NCI-H82 treated with DMSO at 0.1 percent for 48 hours (cell line): ENCODE measurements at regions not wholly inside any gene's neighbourhood (a gene's known extent, or its start where the extent isn't known, plus 50 kb on each side); places are given as distances from the start of the nearest gene placed in this dataset.

Experiments used
- DNase-seq: peaks from one replicate; lab custom pipeline; 2025; ENCODE audit not compliant: unreplicated experiment; lab: John Stamatoyannopoulos, UW

- no peak for DNase-seq
These were observed 102.0 kb upstream of the BOD1 start for GRCh38 chr5:173718469-173718868.

GRCh38 chr5:173719731-173720082, 103.3 kb upstream of the BOD1 start:
- DNase-seq = no peak

DNA sequence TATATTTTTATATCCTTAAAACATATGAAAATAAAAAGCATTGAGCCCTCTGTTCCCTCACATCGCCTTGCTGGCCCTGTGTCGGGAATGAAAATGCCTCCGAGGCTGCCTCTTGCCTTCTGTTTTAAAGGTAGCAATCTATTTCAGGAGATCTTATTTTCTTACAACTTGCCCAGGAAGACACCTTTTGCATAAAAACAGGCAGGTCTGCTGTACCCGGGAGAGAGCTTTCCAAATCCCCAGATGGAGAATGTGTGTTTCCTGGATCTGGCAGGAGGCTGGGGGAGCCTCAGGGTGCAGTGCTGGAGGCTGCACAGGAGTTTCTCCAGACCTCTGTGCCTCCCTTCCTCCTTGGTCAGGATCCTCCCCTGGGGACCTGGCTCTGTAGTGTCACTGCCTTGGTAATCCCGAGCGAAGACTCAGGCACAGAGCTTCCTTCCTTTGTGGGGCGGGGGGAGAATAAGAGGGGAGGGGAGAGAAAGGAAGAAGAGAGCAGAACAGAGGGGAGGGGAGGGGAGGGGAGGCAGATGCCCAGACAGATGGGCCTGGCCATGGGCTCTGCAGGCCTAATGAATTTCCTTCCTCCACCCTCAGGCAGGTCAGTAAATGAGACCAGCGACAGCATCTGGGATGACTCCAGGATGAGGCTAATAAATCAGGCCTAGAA, 104.0 kb upstream of the BOD1 start:
- peak; percentile 80 for DNase-seq

DNA sequence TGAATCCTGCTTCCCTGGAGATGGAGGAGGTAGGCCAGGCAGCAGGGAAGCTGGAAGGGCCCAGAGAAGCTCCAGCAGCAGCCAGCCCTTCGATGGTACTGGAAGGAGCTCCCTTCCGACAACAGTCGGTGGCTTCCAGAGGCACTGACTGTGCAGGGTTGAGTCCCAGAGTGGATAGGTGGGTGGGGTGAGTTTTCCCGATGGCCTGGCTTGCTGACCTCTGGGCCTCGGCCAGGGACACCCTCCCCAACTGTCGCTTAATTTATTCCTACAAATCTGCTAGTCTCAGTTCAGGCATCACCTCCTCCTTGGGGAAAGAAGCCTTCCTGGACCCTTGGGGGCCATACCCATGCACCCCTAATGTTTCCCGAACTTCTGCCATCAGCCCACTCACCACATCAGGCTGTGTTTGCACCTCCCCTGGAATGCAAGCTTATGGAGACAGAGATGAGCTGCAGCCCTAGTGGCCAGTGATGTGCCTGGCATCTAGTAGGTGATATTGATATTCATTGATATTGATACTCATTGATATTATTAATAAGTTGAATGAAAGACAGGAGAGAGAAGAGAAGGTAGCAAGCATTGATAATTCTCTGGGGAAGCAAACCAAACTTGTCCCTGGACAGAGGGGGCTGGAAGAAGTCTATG, 104.6 kb upstream of the BOD1 start:
- peak; percentile 7 for DNase-seq

DNA sequence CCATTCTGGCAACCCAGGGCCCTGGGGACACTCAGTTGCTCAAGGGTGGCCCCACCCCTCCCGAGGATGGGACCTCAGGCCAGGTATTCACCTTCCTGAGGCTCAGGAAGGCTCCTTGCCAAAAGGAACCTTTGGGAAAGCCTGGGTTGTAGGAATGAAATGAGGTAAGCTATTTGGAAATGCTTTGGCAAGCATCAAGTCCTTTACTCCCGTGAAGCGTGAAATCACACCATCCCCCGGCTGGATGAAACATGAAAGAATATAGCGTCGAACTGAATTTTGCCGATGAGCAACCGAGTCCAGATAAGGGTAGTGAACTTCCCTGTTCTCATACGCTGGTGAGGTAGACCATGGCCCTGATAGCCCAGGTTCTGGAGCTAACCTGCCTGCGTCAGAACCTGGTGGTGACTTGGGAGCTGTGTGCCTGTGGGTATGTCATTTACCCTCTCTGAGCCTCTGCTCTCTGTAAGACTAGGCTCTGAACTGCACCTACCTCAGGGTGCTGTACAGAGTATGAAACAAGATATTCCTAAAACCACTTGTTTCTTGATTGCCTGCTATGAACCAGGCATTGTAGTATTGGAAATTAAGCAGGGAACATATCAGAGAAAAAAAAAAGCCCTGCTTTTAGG, 105.3 kb upstream of the BOD1 start:
- DNase-seq = no peak

- DNase-seq = no peak
These were observed 110.6 kb upstream of the BOD1 start for GRCh38 chr5:173726846-173727557.

DNA sequence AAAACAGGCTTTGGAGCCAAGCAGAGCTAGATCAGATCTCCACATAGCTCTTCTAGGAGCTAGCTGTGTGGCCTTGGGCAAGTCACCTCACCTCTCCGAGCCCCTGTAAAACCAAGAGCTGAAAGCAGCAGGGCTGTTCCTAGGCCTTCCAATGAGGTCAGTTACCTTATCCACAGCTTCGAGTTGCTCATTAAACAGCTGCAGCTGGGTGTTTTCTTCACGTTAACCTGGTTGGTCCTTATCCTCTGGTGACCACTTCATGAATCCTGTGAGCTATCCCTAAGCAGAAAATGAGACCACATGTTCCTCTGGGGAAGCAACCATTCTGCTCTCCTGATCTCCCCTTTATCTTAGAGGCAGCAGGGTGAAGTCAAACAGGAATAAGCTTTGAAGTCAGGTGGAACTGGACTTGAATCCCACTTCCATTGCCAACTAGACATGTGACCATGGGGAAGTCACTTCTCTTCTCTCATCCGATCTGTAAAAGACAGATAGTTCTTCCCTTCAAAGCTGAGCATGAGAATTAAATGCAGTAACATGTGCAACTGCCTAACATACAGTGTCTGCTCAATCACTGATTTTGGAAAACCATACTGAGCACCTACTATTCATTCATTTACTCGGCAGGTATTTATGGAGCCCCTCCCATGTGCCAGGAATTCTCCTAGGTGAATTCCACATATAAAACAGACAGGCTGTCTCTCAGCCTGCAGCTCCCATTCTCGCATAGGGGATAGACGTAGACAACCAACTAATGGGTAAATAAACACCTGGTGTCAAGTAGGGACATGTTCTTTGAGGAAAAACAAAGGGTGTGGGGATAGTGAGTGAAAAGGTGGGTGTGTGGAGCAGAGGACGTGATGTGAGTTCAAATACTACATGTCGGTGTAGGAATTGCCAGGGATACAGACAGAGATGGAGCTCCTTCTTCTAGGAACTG, 111.7 kb upstream of the BOD1 start:
- DNase-seq = no peak

- DNase-seq = no peak
These were observed 112.8 kb upstream of the BOD1 start for GRCh38 chr5:173729079-173729765.

- DNase-seq = no peak
These were observed 114.3 kb upstream of the BOD1 start for GRCh38 chr5:173730632-173731298.

DNA sequence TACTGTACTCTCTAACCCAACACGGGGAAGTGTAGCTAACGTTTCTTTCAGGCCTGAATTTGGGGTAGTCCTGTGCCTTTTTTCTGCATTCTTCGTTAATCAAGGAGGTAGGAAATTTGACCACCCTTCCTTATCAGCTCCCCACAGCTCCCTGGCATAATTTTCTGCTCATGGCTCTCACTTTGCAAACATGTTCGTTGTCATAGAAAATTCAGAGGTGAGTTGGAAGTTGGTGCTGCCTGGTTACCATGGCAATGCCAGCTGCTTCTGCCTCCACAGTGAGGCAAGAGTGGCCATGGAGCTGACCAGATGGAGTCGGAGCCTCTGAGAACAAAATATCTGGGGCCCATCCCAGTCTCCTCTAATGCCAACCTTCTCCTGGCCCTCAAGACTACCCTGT, 116.6 kb upstream of the BOD1 start:
- DNase-seq = no peak

- DNase-seq = no peak
These were observed 117.0 kb upstream of the BOD1 start for GRCh38 chr5:173733425-173733824.

- DNase-seq = no peak
These were observed 117.5 kb upstream of the BOD1 start for GRCh38 chr5:173733831-173734501.

GRCh38 chr5:173734716-173735115, 118.3 kb upstream of the BOD1 start:
- no peak for DNase-seq

DNA sequence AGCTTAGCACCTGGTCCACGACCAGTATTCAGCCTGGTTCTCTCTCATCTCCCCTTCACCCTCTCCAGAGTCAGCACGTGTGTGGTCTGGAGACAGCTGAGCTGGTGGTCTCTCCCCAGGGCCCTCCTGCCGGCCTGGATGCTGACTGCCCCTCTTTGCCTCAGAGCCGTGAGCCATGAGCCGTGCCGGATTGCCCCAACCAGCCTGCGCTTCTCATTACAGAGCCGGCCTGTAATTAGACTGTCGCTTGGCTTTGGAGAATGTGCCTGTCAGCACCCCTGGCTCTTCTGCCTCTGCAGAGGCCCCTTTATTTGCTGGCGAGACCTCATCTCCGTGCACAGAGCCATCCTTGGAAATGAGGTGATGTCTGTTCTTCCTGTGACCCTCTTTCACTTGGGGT, 118.7 kb upstream of the BOD1 start:
- DNase-seq = no peak

DNA sequence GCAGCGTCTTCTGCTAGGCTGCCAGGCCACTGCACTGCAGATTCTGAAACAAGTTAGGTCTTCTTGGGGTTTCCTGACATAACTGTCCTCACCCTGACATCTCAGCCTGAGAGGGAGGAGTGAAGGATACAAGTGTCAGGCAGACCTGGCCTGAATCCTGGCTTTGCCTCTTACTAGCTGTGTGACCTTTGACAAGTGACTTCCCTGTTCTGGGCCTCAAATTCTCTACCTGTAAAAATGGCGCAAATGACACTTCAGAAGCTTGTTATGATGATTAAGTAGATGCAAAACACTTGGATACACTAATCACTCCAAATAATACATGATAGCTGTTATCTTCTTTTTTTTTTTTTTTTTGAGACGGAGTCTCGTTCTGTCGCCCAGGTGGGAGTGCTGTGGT, 119.2 kb upstream of the BOD1 start:
- no peak for DNase-seq

DNA sequence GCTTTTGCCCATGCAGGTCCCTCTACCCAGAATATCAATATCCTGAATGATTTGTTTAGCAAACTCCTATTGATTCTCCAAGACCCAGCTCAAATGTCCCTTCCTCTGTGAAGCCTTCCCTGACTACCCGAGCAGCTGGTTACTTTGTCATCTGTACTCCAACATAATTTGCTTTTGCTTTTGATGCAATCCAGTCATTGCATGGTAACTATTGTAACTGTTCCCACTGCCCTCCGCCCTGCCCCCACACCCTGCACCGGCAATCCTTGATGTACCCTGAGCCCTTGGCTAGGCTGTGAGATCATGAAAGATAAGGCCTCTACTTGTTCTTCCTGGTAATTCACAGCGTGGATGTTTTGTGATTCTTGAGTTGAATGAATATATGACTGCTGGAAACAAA, 119.9 kb upstream of the BOD1 start:
- no peak for DNase-seq

DNA sequence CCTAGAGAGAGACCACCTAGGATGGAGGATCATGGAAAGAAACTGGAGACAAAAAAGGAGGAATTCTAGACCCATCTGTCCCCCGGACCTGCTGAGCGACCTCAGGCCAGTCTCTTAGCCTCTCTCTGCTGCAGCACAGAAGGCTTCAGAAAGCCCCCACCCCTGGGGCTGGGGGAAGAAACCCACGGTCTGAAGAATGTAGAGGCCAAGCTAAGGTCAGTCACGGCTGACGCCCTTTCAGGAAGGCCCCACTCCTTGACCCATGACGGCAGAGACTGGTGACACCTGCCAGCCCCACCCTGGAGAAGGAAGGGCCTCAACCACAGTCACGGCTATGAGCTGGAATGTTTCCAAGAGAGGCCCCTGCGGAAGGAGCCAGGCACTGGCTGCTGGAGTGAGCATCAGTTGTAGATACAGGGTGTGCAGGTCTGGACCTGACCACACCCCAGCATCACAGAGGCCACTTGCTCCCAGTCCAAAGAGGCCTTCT, 120.5 kb upstream of the BOD1 start:
- no peak for DNase-seq

DNA sequence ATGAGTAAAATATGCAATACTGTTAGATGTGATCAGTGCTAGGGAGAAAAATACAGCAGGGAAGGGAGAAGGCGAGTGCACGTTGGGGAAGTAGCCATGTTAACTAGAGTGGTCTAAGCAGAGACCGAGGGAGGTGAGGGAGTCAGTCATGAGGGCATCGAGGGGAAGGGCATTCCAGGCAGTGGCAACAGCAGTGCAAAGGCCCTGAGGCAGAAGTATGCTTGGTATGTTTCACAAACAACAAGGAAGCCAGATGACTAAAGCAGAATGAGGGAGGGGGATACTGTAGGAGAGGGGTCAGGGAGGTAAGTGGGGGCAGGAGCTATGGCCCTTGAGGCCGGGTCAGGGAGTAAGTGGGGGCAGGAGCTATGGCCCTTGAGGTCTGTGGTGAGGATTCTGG, 123.3 kb upstream of the BOD1 start:
- DNase-seq = no peak

DNA sequence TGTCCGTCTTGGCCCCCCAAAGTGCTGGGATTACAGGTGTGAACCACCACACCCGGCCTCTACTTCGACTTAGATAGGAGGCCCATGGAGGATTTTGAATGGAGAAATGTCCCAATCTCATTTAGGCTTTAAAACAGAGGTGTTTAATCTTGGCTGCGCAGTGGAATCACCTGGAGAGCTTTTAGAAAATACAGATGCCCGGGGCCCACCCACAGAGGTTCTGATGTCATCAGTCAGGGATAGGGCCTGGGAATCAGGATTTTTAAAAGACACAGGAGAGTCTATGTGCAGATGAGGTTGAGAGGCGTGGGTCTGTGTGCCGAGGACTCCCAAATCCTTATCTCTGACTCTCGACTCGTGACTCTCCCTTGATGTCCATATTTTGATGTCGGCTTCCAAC, 124.0 kb upstream of the BOD1 start:
- no peak for DNase-seq
